C4-2B (cell line): ENCODE measurements at regions not wholly inside any gene's neighbourhood (a gene's known extent, or its start where the extent isn't known, plus 50 kb on each side); places are given as distances from the start of the nearest gene placed in this dataset.

ENCODE experiments used
- H3K27ac ChIP-seq: fragments of 450-650 bp; 2 replicates; pipeline ENCODE4 v1.5.1; 2017
- ZFX ChIP-seq: fragments of 450-650 bp; IDR thresholded peaks from 2 replicates; pipeline ENCODE4 v1.6.1; 2017
- TF ChIP-seq, protein P1 (sequence below): fragments of 450-650 bp; conservative IDR thresholded peaks from 2 replicates; pipeline ENCODE4 v1.5.1; 2017; ENCODE audit warnings: mild to moderate bottlenecking

DNA sequence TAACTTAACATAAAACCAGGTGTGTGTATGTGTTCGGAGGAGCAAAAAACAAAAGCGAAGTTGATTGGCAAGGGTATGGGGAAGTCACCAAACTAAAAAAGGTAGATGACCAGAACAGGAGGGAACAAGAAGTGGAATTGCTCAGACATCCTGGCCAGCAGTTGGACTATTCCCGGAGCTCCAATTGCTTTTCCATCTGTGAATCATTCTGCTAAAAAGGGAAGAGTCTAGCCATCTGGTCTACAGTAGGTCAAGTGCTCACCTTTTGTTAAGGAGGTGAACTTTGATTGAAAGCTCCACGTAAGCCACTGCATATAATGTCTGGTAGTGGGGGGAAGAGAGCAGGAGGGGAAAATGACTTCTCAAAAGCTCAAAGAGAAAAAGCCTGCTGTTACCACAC lies 50.0 kb upstream of the BET1 start:
- no peak overlapping the region for H3K27ac ChIP-seq
- TF ChIP-seq ZFX, result no peak
- TF ChIP-seq, protein P1, sequence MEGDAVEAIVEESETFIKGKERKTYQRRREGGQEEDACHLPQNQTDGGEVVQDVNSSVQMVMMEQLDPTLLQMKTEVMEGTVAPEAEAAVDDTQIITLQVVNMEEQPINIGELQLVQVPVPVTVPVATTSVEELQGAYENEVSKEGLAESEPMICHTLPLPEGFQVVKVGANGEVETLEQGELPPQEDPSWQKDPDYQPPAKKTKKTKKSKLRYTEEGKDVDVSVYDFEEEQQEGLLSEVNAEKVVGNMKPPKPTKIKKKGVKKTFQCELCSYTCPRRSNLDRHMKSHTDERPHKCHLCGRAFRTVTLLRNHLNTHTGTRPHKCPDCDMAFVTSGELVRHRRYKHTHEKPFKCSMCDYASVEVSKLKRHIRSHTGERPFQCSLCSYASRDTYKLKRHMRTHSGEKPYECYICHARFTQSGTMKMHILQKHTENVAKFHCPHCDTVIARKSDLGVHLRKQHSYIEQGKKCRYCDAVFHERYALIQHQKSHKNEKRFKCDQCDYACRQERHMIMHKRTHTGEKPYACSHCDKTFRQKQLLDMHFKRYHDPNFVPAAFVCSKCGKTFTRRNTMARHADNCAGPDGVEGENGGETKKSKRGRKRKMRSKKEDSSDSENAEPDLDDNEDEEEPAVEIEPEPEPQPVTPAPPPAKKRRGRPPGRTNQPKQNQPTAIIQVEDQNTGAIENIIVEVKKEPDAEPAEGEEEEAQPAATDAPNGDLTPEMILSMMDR, result no peak

DNA sequence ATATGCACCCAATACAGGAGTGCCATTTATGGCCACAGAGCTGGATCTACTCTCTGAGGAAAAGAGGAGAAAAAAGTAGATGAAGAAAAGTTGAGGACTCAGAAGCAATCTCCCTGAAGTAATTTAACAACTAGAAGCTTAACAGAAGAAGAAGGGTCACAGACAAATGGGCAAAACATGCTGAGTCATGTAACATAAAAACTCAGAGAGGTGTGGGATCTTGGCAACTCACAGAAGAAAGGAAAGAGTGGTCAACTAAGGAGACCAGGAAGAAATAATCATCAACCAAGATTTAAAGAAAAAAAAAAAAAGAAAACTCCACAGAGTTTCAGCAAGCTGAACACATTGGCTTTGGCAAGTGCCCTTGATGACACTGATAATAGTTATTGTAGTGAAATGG lies 51.8 kb upstream of the BET1 start:
- H3K27ac ChIP-seq, result no peak overlapping the region
- TF ChIP-seq, protein P1, result no peak
- TF ChIP-seq ZFX, result no peak

DNA sequence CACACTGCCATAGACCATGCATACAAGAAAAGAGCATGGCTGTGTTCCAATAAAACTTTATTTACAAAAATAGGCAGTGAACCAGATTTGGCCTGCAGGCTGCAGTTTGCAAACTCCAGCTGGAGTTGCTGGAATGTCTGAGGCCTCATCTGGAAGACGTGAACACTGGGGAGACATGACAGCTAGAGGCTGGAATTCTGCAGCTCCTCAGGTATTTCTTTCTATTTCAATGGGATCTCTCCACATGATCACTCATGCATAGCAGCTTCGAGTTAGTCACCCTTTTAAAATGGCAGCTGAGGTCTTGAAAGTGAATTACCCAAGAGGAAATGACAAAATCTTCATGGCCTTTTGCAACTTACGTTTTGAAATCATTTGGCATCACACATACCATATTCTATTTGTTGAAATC lies 52.6 kb upstream of the BET1 start:
- H3K27ac ChIP-seq, result no peak overlapping the region
- no peak for TF ChIP-seq ZFX
- TF ChIP-seq, protein P1, result no peak

DNA sequence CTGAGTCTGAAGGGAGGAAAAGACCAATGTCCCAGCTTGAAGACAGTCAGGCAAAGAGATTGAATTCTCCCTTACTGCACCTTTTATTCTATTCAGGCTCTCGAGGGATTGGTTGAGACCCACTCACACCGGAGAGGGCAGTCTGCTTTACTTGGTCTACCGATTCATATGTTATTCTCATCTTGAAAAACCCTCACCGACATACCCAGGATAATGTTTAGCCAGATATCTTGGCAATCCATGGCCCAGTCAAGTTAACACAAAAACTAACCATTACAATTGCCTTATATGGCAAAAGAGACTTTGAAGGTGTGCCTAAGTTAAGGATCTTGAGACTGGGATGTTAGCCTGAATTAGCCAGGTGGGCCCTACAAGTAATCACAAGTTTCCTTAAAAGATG lies 53.8 kb upstream of the BET1 start:
- TF ChIP-seq ZFX, result no peak
- TF ChIP-seq, protein P1, result no peak
- no peak overlapping the region for H3K27ac ChIP-seq

DNA sequence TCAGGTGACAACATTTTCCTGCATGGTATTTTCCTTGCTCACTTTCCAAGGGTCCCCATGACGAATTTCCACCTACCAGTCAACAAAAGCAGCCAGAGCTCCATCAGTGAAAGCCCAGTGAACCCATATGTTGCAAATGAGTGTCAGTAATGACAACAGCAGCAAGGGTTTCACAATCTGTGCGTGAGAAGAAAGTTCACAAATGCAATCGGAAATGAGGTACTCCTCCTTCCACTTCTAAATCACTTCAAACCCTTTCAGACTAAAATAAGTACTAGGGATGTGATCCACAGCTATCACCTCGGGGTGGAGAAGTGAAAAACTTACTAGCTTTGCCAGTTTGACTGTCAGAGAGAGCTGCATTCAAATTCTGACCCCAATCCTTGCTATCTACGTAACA lies 55.6 kb upstream of the BET1 start:
- no peak overlapping the region for H3K27ac ChIP-seq
- TF ChIP-seq, protein P1, result no peak

DNA sequence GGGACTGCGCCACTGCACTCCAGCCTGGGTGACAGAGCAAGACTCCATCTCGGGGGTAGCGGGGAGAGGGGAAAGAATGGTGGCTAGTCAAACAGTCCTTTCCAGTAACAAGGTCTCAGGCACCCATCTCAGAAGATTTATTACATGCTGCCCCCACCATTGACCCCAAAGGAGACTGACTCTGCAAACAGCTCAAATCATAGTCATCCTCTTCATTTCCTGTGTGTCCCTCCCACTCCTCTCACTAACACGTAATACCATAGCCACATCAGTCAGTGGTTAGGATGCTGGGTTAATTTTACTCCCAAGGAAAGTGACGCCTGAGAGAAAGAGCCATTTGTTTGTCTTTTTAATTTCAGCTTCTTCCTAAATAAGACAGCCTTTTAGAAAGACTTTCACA lies 56.6 kb upstream of the BET1 start:
- H3K27ac ChIP-seq, result no peak overlapping the region
- TF ChIP-seq ZFX, result no peak
- TF ChIP-seq, protein P1, result no peak

DNA sequence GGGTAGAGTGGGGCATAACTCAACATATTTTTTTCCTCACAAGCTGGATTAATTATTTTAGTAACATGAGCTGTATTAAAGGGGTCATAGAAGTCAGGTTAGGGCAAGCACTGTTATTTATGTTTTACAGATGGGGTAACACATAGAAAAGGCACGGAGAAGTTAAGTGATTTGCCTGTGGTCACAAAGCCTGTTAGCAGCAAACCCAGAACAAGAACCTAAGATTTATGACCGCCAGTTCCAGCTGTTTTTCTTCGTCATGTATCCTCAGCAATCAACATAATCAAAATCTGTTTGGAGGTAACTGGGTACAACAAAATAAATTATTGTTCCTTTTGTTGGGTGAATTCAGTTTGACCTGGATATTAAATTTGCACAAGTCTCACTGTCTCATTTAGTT lies 57.2 kb upstream of the BET1 start:
- TF ChIP-seq, protein P1, result no peak
- H3K27ac ChIP-seq, result no peak overlapping the region
